ENCODE measurements at regions not wholly inside any gene's neighbourhood (a gene's known extent, or its start where the extent isn't known, plus 50 kb on each side); places are given as distances from the start of the nearest gene placed in this dataset.
A peak's percentile ranks its signal among the peaks of the same experiment; 100 is the strongest.
"Not testable (repeated sequence)": the region's sequence is repeated elsewhere in the genome, so short reads cannot be mapped to it uniquely, and the experiment has no call there.

GRCh38 chr1:20432341-20432740 lies 53.7 kb downstream of the CAMK2N1 start:
- ATAC-seq (no peak), DNase-seq (no peak)
- intact Hi-C loops (cut with micrococcal nuclease), result no loop called here

GRCh38 chr1:20431176-20431460 lies 54.9 kb downstream of the CAMK2N1 start:
- ATAC-seq, result no peak
- no peak for DNase-seq
- intact Hi-C loops (cut with micrococcal nuclease), result no loop called here

GRCh38 chr1:20430355-20431175 lies 55.4 kb downstream of the CAMK2N1 start:
- intact Hi-C loops (cut with micrococcal nuclease), result no loop called here
- DNase-seq, result peak; percentile 58
- peak; percentile 52 for ATAC-seq

GRCh38 chr1:20429296-20429695 lies 56.7 kb downstream of the CAMK2N1 start:
- intact Hi-C loops (cut with micrococcal nuclease), result no loop called here
- ATAC-seq (peak; percentile 61), DNase-seq (no peak)

- DNase-seq (no peak), ATAC-seq (no peak)
- intact Hi-C loops (cut with micrococcal nuclease), result no loop called here
These were observed 57.2 kb downstream of the CAMK2N1 start for GRCh38 chr1:20428841-20429240.

GRCh38 chr1:20426923-20427322 lies 59.1 kb downstream of the CAMK2N1 start:
- no peak for ATAC-seq
- intact Hi-C loops (cut with micrococcal nuclease), result no loop called here
- DNase-seq, result no peak

GRCh38 chr1:20426371-20426770 lies 59.6 kb downstream of the CAMK2N1 start:
- intact Hi-C loops (cut with micrococcal nuclease), result no loop called here

GRCh38 chr1:20425622-20426021 lies 60.4 kb downstream of the CAMK2N1 start:
- DNase-seq (no peak), ATAC-seq (no peak)
- intact Hi-C loops (cut with micrococcal nuclease), result no loop called here

More at GRCh38 chr1:20426371-20426770, 59.6 kb downstream of the CAMK2N1 start:
- ATAC-seq (no peak), DNase-seq (no peak)

- intact Hi-C loops (cut with micrococcal nuclease), result no loop called here
- no peak for DNase-seq
These were observed 62.7 kb downstream of the CAMK2N1 start for GRCh38 chr1:20423169-20423795.

GRCh38 chr1:20421441-20421840 lies 64.6 kb downstream of the CAMK2N1 start:
- no peak for ATAC-seq
- no peak for DNase-seq
- intact Hi-C loops (cut with micrococcal nuclease), result no loop called here

More at GRCh38 chr1:20423169-20423795, 62.7 kb downstream of the CAMK2N1 start:
- no peak for ATAC-seq

- DNase-seq (no peak), ATAC-seq (no peak)
- intact Hi-C loops (cut with micrococcal nuclease), result no loop called here
These were observed 68.4 kb downstream of the CAMK2N1 start for GRCh38 chr1:20417581-20417980.

GRCh38 chr1:20416706-20417105 lies 69.3 kb downstream of the CAMK2N1 start:
- no peak for ATAC-seq
- DNase-seq, result no peak
- intact Hi-C loops (cut with micrococcal nuclease), result no loop called here

GRCh38 chr1:20413776-20414140 lies 72.3 kb downstream of the CAMK2N1 start:
- DNase-seq (no peak), ATAC-seq (no peak)
- intact Hi-C loops (cut with micrococcal nuclease), result no loop called here

GRCh38 chr1:20413136-20413775 lies 72.8 kb downstream of the CAMK2N1 start:
- no peak for ATAC-seq
- intact Hi-C loops (cut with micrococcal nuclease), result no loop called here
- DNase-seq, result no peak

GRCh38 chr1:20411196-20411980 lies 74.6 kb downstream of the CAMK2N1 start:
- ATAC-seq (no peak), DNase-seq (no peak)
- intact Hi-C loops (cut with micrococcal nuclease), result no loop called here

GRCh38 chr1:20410503-20410902 lies 75.5 kb downstream of the CAMK2N1 start:
- no peak for DNase-seq
- intact Hi-C loops (cut with micrococcal nuclease), result no loop called here
- no peak for ATAC-seq

GRCh38 chr1:20409971-20410370 lies 76.0 kb downstream of the CAMK2N1 start:
- intact Hi-C loops (cut with micrococcal nuclease), result no loop called here
- ATAC-seq (no peak), DNase-seq (no peak)

- intact Hi-C loops (cut with micrococcal nuclease), result no loop called here
- ATAC-seq (no peak), DNase-seq (no peak)
These were observed 77.0 kb downstream of the CAMK2N1 start for GRCh38 chr1:20409012-20409411.

GRCh38 chr1:20408133-20408650 lies 77.8 kb downstream of the CAMK2N1 start:
- intact Hi-C loops (cut with micrococcal nuclease); DNase-seq; ATAC-seq: not testable (repeated sequence)
